IMR-90 (cell line): ENCODE measurements at regions not wholly inside any gene's neighbourhood (a gene's known extent, or its start where the extent isn't known, plus 50 kb on each side); places are given as distances from the start of the nearest gene placed in this dataset.

Source experiments
- ATAC-seq: fragments of 200-7000 bp; cut with Tn5 transposase; 2 replicates; pipeline ENCODE4 v1.9.1; 2020; ENCODE audit warnings: low read depth, mild to moderate bottlenecking, moderate library complexity
- BruUV-seq: library from RNA; stranded (reverse); fragments of 400-500 nt; replicated peaks from 2 replicates; lab custom pipeline; 2021; lab: Mats Ljungman, UMichigan
- CTCF ChIA-PET: fragments of 300-600 bp; formaldehyde crosslinking; extraction: SDS; loops from one replicate; lab custom pipeline; 2021; ENCODE audit warnings: antibody characterized with exemption; lab: Yijun Ruan, JAX
- POLR2A ChIA-PET: fragments of 300-600 bp; sonication (Branson Sonifier 250); formaldehyde crosslinking; loops from one replicate; lab custom pipeline; 2022; ENCODE audit warnings: antibody characterized with exemption; ENCODE audit not compliant: unreplicated experiment; lab: Charles Lee
- DNase-seq: peaks from one replicate; pipeline ENCODE4 v3.0.0; 2013
- H2AFZ ChIP-seq: replicated peaks from 2 replicates; pipeline ENCODE3; 2013; ENCODE audit warnings: low read length, mild to moderate bottlenecking; ENCODE audit not compliant: poor library complexity
- H2AK5ac ChIP-seq: 2 replicates; pipeline ENCODE4 v1.6.1; 2013; ENCODE audit warnings: low read depth, low read length, inconsistent platforms
- H2AK9ac ChIP-seq: replicated peaks from 2 replicates; pipeline ENCODE3; 2013; ENCODE audit warnings: mild to moderate bottlenecking, low read depth, low read length, moderate library complexity; ENCODE audit not compliant: poor library complexity
- H2BK120ac ChIP-seq: 2 replicates; pipeline ENCODE4 v1.6.1; 2013; ENCODE audit warnings: low read depth, low read length, inconsistent platforms
- H2BK15ac ChIP-seq: 3 replicates; pipeline ENCODE4 v1.6.1; 2013; ENCODE audit warnings: low read depth, low read length, inconsistent platforms
- H2BK20ac ChIP-seq: 2 replicates; pipeline ENCODE4 v1.6.1; 2013; ENCODE audit warnings: low read depth, mild to moderate bottlenecking, inconsistent platforms, low read length, moderate library complexity
- H2BK5ac ChIP-seq: 2 replicates; pipeline ENCODE4 v1.6.1; 2013; ENCODE audit warnings: mild to moderate bottlenecking, low read depth, low read length, inconsistent platforms; ENCODE audit not compliant: poor library complexity, severe bottlenecking
- H3K14ac ChIP-seq: replicated peaks from 2 replicates; pipeline ENCODE4 v1.6.1; 2013; ENCODE audit warnings: low read depth, low read length, inconsistent platforms
- H3K18ac ChIP-seq: 2 replicates; pipeline ENCODE4 v1.6.1; 2013; ENCODE audit warnings: low read depth, low read length, control low read depth
- H3K23ac ChIP-seq: 2 replicates; pipeline ENCODE4 v1.6.1; 2013; ENCODE audit warnings: low read depth, low read length, inconsistent platforms
- H3K27ac ChIP-seq: 2 replicates; pipeline ENCODE4 v1.5.1; 2013; ENCODE audit warnings: mild to moderate bottlenecking, control low read depth, low read length; ENCODE audit not compliant: insufficient read depth
- H3K27me3 ChIP-seq: 2 replicates; pipeline ENCODE4 v1.6.1; 2013; ENCODE audit warnings: low read length; ENCODE audit not compliant: control insufficient read depth, insufficient read depth
- H3K36me3 ChIP-seq: 2 replicates; pipeline ENCODE4 v1.6.1; 2013; ENCODE audit warnings: low read length, mixed read lengths; ENCODE audit not compliant: control insufficient read depth, insufficient read depth
- H3K4ac ChIP-seq: 2 replicates; pipeline ENCODE4 v1.6.1; 2013; ENCODE audit warnings: low read depth, low read length, inconsistent platforms
- H3K4me1 ChIP-seq: 2 replicates; pipeline ENCODE4 v1.6.1; 2013; ENCODE audit warnings: low read length, mixed read lengths; ENCODE audit not compliant: control insufficient read depth, insufficient read depth
- H3K4me2 ChIP-seq: 2 replicates; pipeline ENCODE4 v1.6.1; 2013; ENCODE audit warnings: low read depth, mild to moderate bottlenecking, control low read depth, low read length, moderate library complexity
- H3K4me3 ChIP-seq: 2 replicates; pipeline ENCODE4 v1.5.1; 2013; ENCODE audit warnings: low read depth, mild to moderate bottlenecking, control low read depth, low read length, moderate library complexity; ENCODE audit not compliant: insufficient read depth
- H3K56ac ChIP-seq: 2 replicates; pipeline ENCODE4 v1.6.1; 2013; ENCODE audit warnings: low read length, inconsistent platforms; ENCODE audit not compliant: insufficient read depth; ENCODE audit errors: extremely low read depth
- H3K79me1 ChIP-seq, 2 experiments: 2 replicates each; pipeline ENCODE4 v1.6.1; 2013; ENCODE audit warnings: low read length in 2 of 2, inconsistent platforms in 1 of 2, low read depth in 1 of 2
- H3K9ac ChIP-seq: 2 replicates; pipeline ENCODE4 v1.6.1; 2013; ENCODE audit warnings: low read depth, low read length, control low read depth
- H3K9me1 ChIP-seq: 2 replicates; pipeline ENCODE4 v1.6.1; 2013; ENCODE audit warnings: low read length, inconsistent platforms; ENCODE audit not compliant: insufficient read depth
- H3K9me3 ChIP-seq: 2 replicates; pipeline ENCODE4 v1.6.1; 2013; ENCODE audit warnings: low read length; ENCODE audit not compliant: control insufficient read depth, insufficient read depth
- H4K20me1 ChIP-seq: 2 replicates; pipeline ENCODE4 v1.6.1; 2013; ENCODE audit warnings: low read length, inconsistent platforms; ENCODE audit not compliant: insufficient read depth
- H4K5ac ChIP-seq: 2 replicates; pipeline ENCODE4 v1.6.1; 2013; ENCODE audit warnings: mild to moderate bottlenecking, low read depth, low read length, control low read depth
- H4K8ac ChIP-seq, 2 experiments: 2 replicates each; pipeline ENCODE4 v1.6.1; 2013; ENCODE audit warnings: low read depth in 2 of 2, low read length in 2 of 2, control low read depth in 1 of 2, inconsistent platforms in 1 of 2
- H4K91ac ChIP-seq: 2 replicates; pipeline ENCODE4 v1.6.1; 2013; ENCODE audit warnings: low read depth, low read length, inconsistent platforms; ENCODE audit not compliant: insufficient read depth
- CEBPB ChIP-seq: IDR thresholded peaks from 2 replicates; pipeline ENCODE4 v1.6.1; 2012; ENCODE audit warnings: low read depth, low read length, improper control_type of control experiment
- POLR2A ChIP-seq: IDR thresholded peaks from 2 replicates; pipeline ENCODE4 v1.6.1; 2012; ENCODE audit warnings: mild to moderate bottlenecking, low read depth, low read length
- WGBS, 2 experiments: methylation state at CpG; one replicate each; pipeline versions ENCODE4 v1.1.5 to v1.1.7; 2013; ENCODE audit warnings: missing lambda C conversion rate in 2 of 2; ENCODE audit not compliant: insufficient read length in 1 of 2; ENCODE audit errors: extremely low coverage in 2 of 2; 5-methylcytosine and 5-hydroxymethylcytosine counted together
- dilution Hi-C: fragments of 300-500 bp; cut with HindIII; formaldehyde crosslinking; loops from one replicate; pipeline ENCODE4 v1.14.3; 2018; ENCODE audit warnings: low sequenced_read_pairs; ENCODE audit not compliant: unreplicated experiment
- in situ Hi-C: fragments of 300-500 bp; cut with MboI; formaldehyde crosslinking; loops from 3 replicates; pipeline ENCODE4 v1.14.3; 2019; ENCODE audit warnings: low sequenced_read_pairs, inconsistent platforms, mixed read lengths
- intact Hi-C: fragments of 100-400 bp; cut with micrococcal nuclease; formaldehyde crosslinking; loops from 2 replicates; pipeline ENCODE4 v1.10.0; 2022

GRCh38 chr2:239809391-239809790 is 215.8 kb downstream of the NDUFA10 start:
- H2AK5ac ChIP-seq, result no peak overlapping the region
- BruUV-seq, result no TSS peak
- no peak overlapping the region for H3K4me2 ChIP-seq
- H4K91ac ChIP-seq, result no peak overlapping the region
- no peaks in the 10 kb centered on the region for H3K36me3 ChIP-seq
- intact Hi-C loops (no loop called here), in situ Hi-C loops (no loop called here), dilution Hi-C loops (no loop called here)
- no peak overlapping the region for H4K5ac ChIP-seq
- H3K4me1 ChIP-seq, result no peaks in the 10 kb centered on the region
- H3K79me1 ChIP-seq, result no peaks in the 10 kb centered on the region
- H3K9ac ChIP-seq, result no peak overlapping the region
- TF ChIP-seq POLR2A (no peak), CEBPB (no peak)
- ATAC-seq, result no peak
- H3K9me1 ChIP-seq, result no peaks in the 10 kb centered on the region
- H3K18ac ChIP-seq, result no peak overlapping the region
- no peaks in the 10 kb centered on the region for H4K20me1 ChIP-seq
- H2BK20ac ChIP-seq, result no peak overlapping the region
- DNase-seq, result no peak
- H3K9me3 ChIP-seq, result peaks cover 49% of the 10 kb centered on the region
- POLR2A ChIA-PET, result no interaction called here
- CTCF ChIA-PET, result no interaction called here
- no peak overlapping the region for H2AFZ ChIP-seq
- no peak overlapping the region for H2BK5ac ChIP-seq
- no peak overlapping the region for H3K4ac ChIP-seq
- H2BK120ac ChIP-seq, result no peak overlapping the region
- no peak overlapping the region for H3K56ac ChIP-seq
- no peak overlapping the region for H3K4me3 ChIP-seq
- no peak overlapping the region for H2BK15ac ChIP-seq
- H3K27me3 ChIP-seq, result no peaks in the 10 kb centered on the region
- H3K27ac ChIP-seq, result no peak overlapping the region
- H4K8ac ChIP-seq, result no peak overlapping the region
- H3K14ac ChIP-seq, result no peak overlapping the region
- WGBS, 2 experiments, result 60% methylated on average over 1 of the region's 11 CpGs; no CpG with 5 or more reads in 1 of the 2 experiments
- H2AK9ac ChIP-seq, result no peak overlapping the region
- H3K23ac ChIP-seq, result no peak overlapping the region
